ENCODE measurements at regions not wholly inside any gene's neighbourhood (a gene's known extent, or its start where the extent isn't known, plus 50 kb on each side); places are given as distances from the start of the nearest gene placed in this dataset.

DNA sequence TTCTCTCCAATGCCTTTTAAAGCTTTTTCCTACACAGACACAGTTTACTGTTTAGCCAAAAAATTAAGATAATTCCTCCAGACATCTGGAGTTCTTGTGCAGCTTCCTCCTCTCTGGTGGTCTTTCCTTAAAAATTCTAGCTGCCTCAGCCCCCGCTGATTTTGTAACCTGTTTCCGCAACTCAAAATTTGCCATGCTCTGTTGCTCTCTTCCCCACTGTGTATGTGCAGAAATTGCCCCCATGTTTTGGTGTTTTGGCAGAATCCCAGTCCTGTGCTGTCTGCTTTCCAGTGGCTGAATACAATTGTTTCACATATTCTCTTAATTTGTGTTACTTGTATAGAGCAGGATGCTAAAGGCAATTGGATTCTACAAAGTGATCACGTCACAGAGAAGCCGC lies 151.7 kb upstream of the PRSS1 start (continued):
- no peak for TF ChIP-seq MBNL3 (CRISPR knock-in tag; conservative IDR thresholded peaks at IDR 0.05)
- TF ChIP-seq, protein P1, sequence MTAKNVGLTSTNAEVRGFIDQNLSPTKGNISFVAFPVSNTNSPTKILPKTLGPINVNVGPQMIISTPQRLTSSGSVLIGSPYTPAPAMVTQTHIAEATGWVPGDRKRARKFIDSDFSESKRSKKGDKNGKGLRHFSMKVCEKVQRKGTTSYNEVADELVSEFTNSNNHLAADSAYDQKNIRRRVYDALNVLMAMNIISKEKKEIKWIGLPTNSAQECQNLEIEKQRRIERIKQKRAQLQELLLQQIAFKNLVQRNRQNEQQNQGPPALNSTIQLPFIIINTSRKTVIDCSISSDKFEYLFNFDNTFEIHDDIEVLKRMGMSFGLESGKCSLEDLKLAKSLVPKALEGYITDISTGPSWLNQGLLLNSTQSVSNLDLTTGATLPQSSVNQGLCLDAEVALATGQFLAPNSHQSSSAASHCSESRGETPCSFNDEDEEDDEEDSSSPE (CRISPR knock-in tag; IDR thresholded peaks at IDR 0.05): no peak
- TF ChIP-seq, protein P2, sequence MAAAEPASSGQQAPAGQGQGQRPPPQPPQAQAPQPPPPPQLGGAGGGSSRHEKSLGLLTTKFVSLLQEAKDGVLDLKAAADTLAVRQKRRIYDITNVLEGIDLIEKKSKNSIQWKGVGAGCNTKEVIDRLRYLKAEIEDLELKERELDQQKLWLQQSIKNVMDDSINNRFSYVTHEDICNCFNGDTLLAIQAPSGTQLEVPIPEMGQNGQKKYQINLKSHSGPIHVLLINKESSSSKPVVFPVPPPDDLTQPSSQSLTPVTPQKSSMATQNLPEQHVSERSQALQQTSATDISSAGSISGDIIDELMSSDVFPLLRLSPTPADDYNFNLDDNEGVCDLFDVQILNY (CRISPR knock-in tag; conservative IDR thresholded peaks at IDR 0.05): no peak
- no peak for TF ChIP-seq ETV5 (CRISPR knock-in tag; IDR thresholded peaks at IDR 0.05; ENCODE audit: borderline replicate concordance)
- TF ChIP-seq, protein P3, sequence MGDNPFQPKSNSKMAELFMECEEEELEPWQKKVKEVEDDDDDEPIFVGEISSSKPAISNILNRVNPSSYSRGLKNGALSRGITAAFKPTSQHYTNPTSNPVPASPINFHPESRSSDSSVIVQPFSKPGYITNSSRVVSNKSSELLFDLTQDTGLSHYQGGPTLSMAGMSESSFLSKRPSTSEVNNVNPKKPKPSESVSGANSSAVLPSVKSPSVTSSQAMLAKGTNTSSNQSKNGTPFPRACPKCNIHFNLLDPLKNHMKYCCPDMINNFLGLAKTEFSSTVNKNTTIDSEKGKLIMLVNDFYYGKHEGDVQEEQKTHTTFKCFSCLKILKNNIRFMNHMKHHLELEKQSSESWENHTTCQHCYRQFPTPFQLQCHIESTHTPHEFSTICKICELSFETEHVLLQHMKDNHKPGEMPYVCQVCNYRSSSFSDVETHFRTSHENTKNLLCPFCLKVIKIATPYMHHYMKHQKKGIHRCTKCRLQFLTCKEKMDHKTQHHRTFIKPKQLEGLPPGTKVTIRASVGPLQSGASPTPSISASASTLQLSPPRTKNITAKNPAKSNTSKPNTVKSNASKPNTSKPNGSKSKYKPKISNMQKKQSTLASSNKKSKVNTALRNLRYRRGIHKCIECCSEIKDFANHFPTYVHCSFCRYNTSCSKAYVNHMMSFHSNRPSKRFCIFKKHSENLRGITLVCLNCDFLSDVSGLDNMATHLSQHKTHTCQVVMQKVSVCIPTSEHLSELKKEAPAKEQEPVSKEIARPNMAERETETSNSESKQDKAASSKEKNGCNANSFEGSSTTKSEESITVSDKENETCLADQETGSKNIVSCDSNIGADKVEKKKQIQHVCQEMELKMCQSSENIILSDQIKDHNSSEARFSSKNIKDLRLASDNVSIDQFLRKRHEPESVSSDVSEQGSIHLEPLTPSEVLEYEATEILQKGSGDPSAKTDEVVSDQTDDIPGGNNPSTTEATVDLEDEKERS (CRISPR knock-in tag; IDR thresholded peaks at IDR 0.05): no peak
- TF ChIP-seq, protein P4, sequence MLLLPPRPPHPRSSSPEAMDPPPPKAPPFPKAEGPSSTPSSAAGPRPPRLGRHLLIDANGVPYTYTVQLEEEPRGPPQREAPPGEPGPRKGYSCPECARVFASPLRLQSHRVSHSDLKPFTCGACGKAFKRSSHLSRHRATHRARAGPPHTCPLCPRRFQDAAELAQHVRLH (CRISPR knock-in tag; IDR thresholded peaks at IDR 0.05; ENCODE audit: borderline replicate concordance, low read depth): no peak
- no peak for TF ChIP-seq CEBPB (IDR thresholded peaks at IDR 0.05; ENCODE audit: borderline replicate concordance, low read depth, low read length)
- TF ChIP-seq NCOA1 (CRISPR knock-in tag; IDR thresholded peaks at IDR 0.05): no peak
- no peak for TF ChIP-seq ZNF550 (CRISPR knock-in tag; IDR thresholded peaks at IDR 0.05; ENCODE audit: borderline replicate concordance)
- TF ChIP-seq SYNCRIP (IDR thresholded peaks at IDR 0.05; ENCODE audit: insufficient read depth, low read depth, low read length): no peak
- TF ChIP-seq BCL6 (CRISPR knock-in tag; IDR thresholded peaks at IDR 0.05): no peak
- no peak for TF ChIP-seq KDM6A (CRISPR knock-in tag; IDR thresholded peaks at IDR 0.05; ENCODE audit: low read depth)
- TF ChIP-seq FOXA1 (IDR thresholded peaks at IDR 0.05): no peak
- TF ChIP-seq FOXA1 (CRISPR knock-in tag; IDR thresholded peaks at IDR 0.05): no peak
- TF ChIP-seq HNF4A (CRISPR knock-in tag; IDR thresholded peaks at IDR 0.05): no peak
